Liver (tissue), 8 donors: ENCODE measurements at regions not wholly inside any gene's neighbourhood (a gene's known extent, or its start where the extent isn't known, plus 50 kb on each side); places are given as distances from the start of the nearest gene placed in this dataset.

ENCODE experiments used
- DNase-seq: peaks from one replicate; pipeline ENCODE4 v3.0.0-alpha.2; 2017; ENCODE audit warnings: low spot score
- H3K27ac ChIP-seq, 2 donors: one replicate each; pipeline ENCODE4 v1.7.0; 2013; ENCODE audit warnings: inconsistent platforms in 2 of 2, low read length in 2 of 2, control low read depth in 1 of 2, low read depth in 1 of 2, mild to moderate bottlenecking in 1 of 2
- H3K27me3 ChIP-seq, 4 donors: one replicate each; pipeline versions ENCODE4 v1.6.1 to v1.7.0; 2013; ENCODE audit warnings: low read length in 3 of 4, inconsistent platforms in 1 of 4, mild to moderate bottlenecking in 1 of 4, moderate library complexity in 1 of 4; ENCODE audit not compliant: control insufficient read depth in 4 of 4, insufficient read depth in 4 of 4
- H3K36me3 ChIP-seq, 4 donors: one replicate each; pipeline versions ENCODE4 v1.6.1 to v1.7.0; 2013; ENCODE audit warnings: low read length in 3 of 4, mild to moderate bottlenecking in 3 of 4, low read depth in 1 of 4, moderate library complexity in 1 of 4; ENCODE audit not compliant: control insufficient read depth in 4 of 4, insufficient read depth in 3 of 4
- H3K4me1 ChIP-seq, 4 donors: one replicate each; pipeline versions ENCODE4 v1.6.1 to v1.7.0; 2013; ENCODE audit warnings: low read length in 3 of 4, mild to moderate bottlenecking in 3 of 4, moderate library complexity in 1 of 4; ENCODE audit not compliant: control insufficient read depth in 4 of 4, insufficient read depth in 4 of 4
- H3K4me3 ChIP-seq, 3 donors: one replicate each; pipeline versions ENCODE4 v1.6.1 to v1.7.0; 2013; ENCODE audit warnings: low read length in 3 of 3, control low read depth in 1 of 3, low read depth in 1 of 3, mild to moderate bottlenecking in 1 of 3
- H3K9ac ChIP-seq, 2 donors: one replicate each; pipeline ENCODE4 v1.7.0; 2013; ENCODE audit warnings: low read length in 2 of 2, mild to moderate bottlenecking in 2 of 2, moderate library complexity in 2 of 2, control low read depth in 1 of 2, low read depth in 1 of 2
- H3K9me3 ChIP-seq, 4 donors: one replicate each; pipeline versions ENCODE4 v1.6.1 to v1.7.0; 2013; ENCODE audit warnings: low read length in 3 of 4; ENCODE audit not compliant: control insufficient read depth in 4 of 4
- ATF3 ChIP-seq: IDR thresholded peaks from 2 replicates; pipeline ENCODE4 v1.6.1; 2016; ENCODE audit warnings: antibody characterized with exemption
- CTCF ChIP-seq: fragments of 150-350 bp; IDR thresholded peaks from 2 replicates; pipeline ENCODE4 v1.5.1; 2017; ENCODE audit warnings: improper control_type of control experiment, low read depth, low read length; ENCODE audit not compliant: missing input control
- EGR1 ChIP-seq, 2 donors: IDR thresholded peaks; 2 replicates each; pipeline ENCODE4 v1.6.1; 2016 to 2018; ENCODE audit warnings: antibody characterized with exemption in 2 of 2, low read depth in 2 of 2
- FOXA1 ChIP-seq: IDR thresholded peaks from 2 replicates; pipeline ENCODE4 v1.6.1; 2016; ENCODE audit warnings: antibody characterized with exemption
- FOXA2 ChIP-seq: IDR thresholded peaks from 2 replicates; pipeline ENCODE4 v1.6.1; 2016; ENCODE audit warnings: antibody characterized with exemption
- GABPA ChIP-seq, 2 donors: IDR thresholded peaks in 1 of 2; conservative IDR thresholded peaks in 1 of 2; 2 replicates each; pipeline ENCODE4 v1.6.1; 2016; ENCODE audit warnings: antibody characterized with exemption in 2 of 2, mild to moderate bottlenecking in 1 of 2, moderate library complexity in 1 of 2
- HNF4A ChIP-seq, 2 donors: conservative IDR thresholded peaks; 2 replicates each; pipeline ENCODE4 v1.6.1; 2016; ENCODE audit warnings: antibody characterized with exemption in 2 of 2, mild to moderate bottlenecking in 2 of 2
- HNF4G ChIP-seq: IDR thresholded peaks from 2 replicates; pipeline ENCODE4 v1.6.1; 2016; ENCODE audit warnings: antibody characterized with exemption
- JUND ChIP-seq, 2 donors: IDR thresholded peaks; 2 replicates each; pipeline ENCODE4 v1.6.1; 2016; ENCODE audit warnings: antibody characterized with exemption in 2 of 2
- MAX ChIP-seq: IDR thresholded peaks from 2 replicates; pipeline ENCODE4 v1.6.1; 2016; ENCODE audit warnings: antibody characterized with exemption
- NR2F2 ChIP-seq: IDR thresholded peaks from 2 replicates; pipeline ENCODE4 v1.6.1; 2016; ENCODE audit warnings: antibody characterized with exemption
- RAD21 ChIP-seq, 2 donors: IDR thresholded peaks; 2 replicates each; pipeline ENCODE4 v1.6.1; 2016; ENCODE audit warnings: antibody characterized with exemption in 2 of 2, mild to moderate bottlenecking in 2 of 2
- REST ChIP-seq: IDR thresholded peaks from 2 replicates; pipeline ENCODE4 v1.6.1; 2016; ENCODE audit warnings: antibody characterized with exemption, mild to moderate bottlenecking
- RXRA ChIP-seq, 2 donors: IDR thresholded peaks; 2 replicates each; pipeline ENCODE4 v1.6.1; 2017 to 2018; ENCODE audit warnings: antibody characterized with exemption in 2 of 2, mild to moderate bottlenecking in 1 of 2
- SP1 ChIP-seq: IDR thresholded peaks from 2 replicates; pipeline ENCODE4 v1.6.1; 2018; ENCODE audit warnings: antibody characterized with exemption, mild to moderate bottlenecking
- TAF1 ChIP-seq: conservative IDR thresholded peaks from 2 replicates; pipeline ENCODE4 v1.6.1; 2016; ENCODE audit warnings: antibody characterized with exemption, mild to moderate bottlenecking
- YY1 ChIP-seq: IDR thresholded peaks from 2 replicates; pipeline ENCODE4 v1.6.1; 2016; ENCODE audit warnings: antibody characterized with exemption, mild to moderate bottlenecking
- ZBTB33 ChIP-seq: IDR thresholded peaks from 2 replicates; pipeline ENCODE4 v1.6.1; 2016; ENCODE audit warnings: antibody characterized with exemption
- WGBS: extraction: QIAGEN DNeasy Blood & Tissue Kit; methylation state at CpG from one replicate; pipeline ENCODE4 v1.1.7; 2013; 5-methylcytosine and 5-hydroxymethylcytosine counted together
- donor health status: healthy.
- donor health status: healthy.
- donor health status: healthy.
- donor health status: healthy.
- donor health status: healthy.

GRCh38 chr5:172553903-172554302 is 87.2 kb upstream of the NEURL1B start:
- 79% methylated on average over 3 of the region's 3 CpGs for WGBS
- H3K27ac ChIP-seq = no peak overlapping the region
- H3K4me1 ChIP-seq = no peaks in the 10 kb centered on the region
- no peak for DNase-seq
- no peak overlapping the region for H3K4me3 ChIP-seq
- TF ChIP-seq ATF3 (no peak), REST (no peak), HNF4G (no peak), SP1 (no peak), RAD21 (IDR thresholded peaks at IDR 0.05) (no peak), NR2F2 (no peak), CTCF (no peak), FOXA2 (no peak), YY1 (no peak), GABPA (IDR thresholded peaks at IDR 0.05 in 1 of 2, conservative IDR thresholded peaks at IDR 0.05 in 1 of 2) (no peak), EGR1 (IDR thresholded peaks at IDR 0.05; ENCODE audit: low read depth in 2 of 2) (no peak), RXRA (IDR thresholded peaks at IDR 0.05) (no peak), FOXA1 (no peak), HNF4A (conservative IDR thresholded peaks at IDR 0.05) (no peak)
- no peaks in the 10 kb centered on the region for H3K36me3 ChIP-seq
- H3K9me3 ChIP-seq = no peaks in the 10 kb centered on the region
- H3K9ac ChIP-seq = no peak overlapping the region
- no peaks in the 10 kb centered on the region for H3K27me3 ChIP-seq

- H3K9ac ChIP-seq = no peak overlapping the region
- no peaks in the 10 kb centered on the region for H3K9me3 ChIP-seq
- DNase-seq = no peak
- 93% methylated on average over 2 of the region's 2 CpGs for WGBS
- no peak overlapping the region for H3K4me3 ChIP-seq
- H3K27ac ChIP-seq = no peak overlapping the region
- no peaks in the 10 kb centered on the region for H3K36me3 ChIP-seq
- H3K4me1 ChIP-seq = no peaks in the 10 kb centered on the region
- H3K27me3 ChIP-seq = no peaks in the 10 kb centered on the region
- TF ChIP-seq CTCF = no peak
- no peak for TF ChIP-seq RXRA (IDR thresholded peaks at IDR 0.05)
- TF ChIP-seq HNF4G = no peak
- TF ChIP-seq MAX = no peak
- no peak for TF ChIP-seq ATF3
- TF ChIP-seq TAF1 = no peak
- TF ChIP-seq FOXA1 = no peak
- no peak for TF ChIP-seq RAD21 (IDR thresholded peaks at IDR 0.05)
- no peak for TF ChIP-seq ZBTB33
- TF ChIP-seq NR2F2 = no peak
- TF ChIP-seq EGR1 (IDR thresholded peaks at IDR 0.05; ENCODE audit: low read depth in 2 of 2) = no peak
- TF ChIP-seq YY1 = no peak
- no peak for TF ChIP-seq JUND (IDR thresholded peaks at IDR 0.05)
- TF ChIP-seq GABPA (IDR thresholded peaks at IDR 0.05 in 1 of 2, conservative IDR thresholded peaks at IDR 0.05 in 1 of 2) = no peak
- TF ChIP-seq FOXA2 = no peak
- TF ChIP-seq REST = no peak
Observed at GRCh38 chr5:172553167-172553566, 87.9 kb upstream of the NEURL1B start.
